Vagina (tissue), 2 donors: ENCODE measurements at regions not wholly inside any gene's neighbourhood (a gene's known extent, or its start where the extent isn't known, plus 50 kb on each side); places are given as distances from the start of the nearest gene placed in this dataset.

Experiments
- DNase-seq, 2 donors: peaks; one replicate each; pipeline ENCODE4 v3.0.0-alpha.2; 2017; ENCODE audit errors: extremely low spot score in 2 of 2
- H3K27ac ChIP-seq: fragments of 200-600 bp; sonication (generic); one replicate; pipeline ENCODE4 v1.5.1; 2019
- H3K27me3 ChIP-seq: fragments of 200-600 bp; sonication (generic); one replicate; pipeline ENCODE4 v1.5.1; 2019
- H3K36me3 ChIP-seq, 2 donors: fragments of 200-600 bp; sonication (generic); one replicate each; pipeline ENCODE4 v1.5.1; 2017 to 2019
- H3K4me1 ChIP-seq: fragments of 200-600 bp; sonication (generic); one replicate; pipeline ENCODE4 v1.5.1; 2019
- H3K4me3 ChIP-seq, 2 donors: fragments of 200-600 bp; sonication (generic); 1 replicate in 1 of 2; 2 replicates in 1 of 2; pipeline ENCODE4 v1.5.1; 2016 to 2019
- H3K9me3 ChIP-seq: fragments of 200-600 bp; sonication (generic); one replicate; pipeline ENCODE4 v1.5.1; 2019
- CTCF ChIP-seq, 3 experiments: fragments of 450-650 bp in 2 of 3; fragments of 200-600 bp in 1 of 3; sonication (generic) in 1 of 3; IDR thresholded peaks; one replicate each; pipeline ENCODE4 v1.5.1; 2017 to 2019; ENCODE audit warnings: antibody characterized with exemption in 3 of 3, mild to moderate bottlenecking in 2 of 3, moderate library complexity in 2 of 3
- POLR2A ChIP-seq, 2 donors: fragments of 450-650 bp; IDR thresholded peaks; one replicate each; pipeline ENCODE4 v1.6.1; 2017; ENCODE audit warnings: antibody characterized with exemption in 2 of 2, mild to moderate bottlenecking in 2 of 2, moderate library complexity in 2 of 2
- POLR2AphosphoS5 ChIP-seq, 2 donors: sonication (generic); formaldehyde crosslinking; IDR thresholded peaks; one replicate each; pipeline ENCODE4 v1.9.0; 2017; ENCODE audit warnings: antibody characterized with exemption in 2 of 2, mild to moderate bottlenecking in 2 of 2, low read depth in 1 of 2; ENCODE audit not compliant: insufficient read depth in 1 of 2
- intact Hi-C: fragments of 100-400 bp; cut with DNase I; formaldehyde crosslinking; loops from one replicate; pipeline ENCODE4 v1.15.1; 2023

GRCh38 chr2:8133363-8133762 is 548.5 kb upstream of the ID2 start:
- TF ChIP-seq POLR2A (IDR thresholded peaks at IDR 0.05) (no peak), CTCF (IDR thresholded peaks at IDR 0.05) (no peak), POLR2AphosphoS5 (IDR thresholded peaks at IDR 0.05; ENCODE audit: insufficient read depth in 1 of 2, low read depth in 1 of 2) (no peak)
- Histone ChIP-seq H3K27ac (no peak overlapping the region), H3K9me3 (no peaks in the 10 kb centered on the region), H3K4me1 (peaks cover 7% of the 10 kb centered on the region), H3K36me3 (no peaks in the 10 kb centered on the region), H3K27me3 (no peaks in the 10 kb centered on the region), H3K4me3 (no peak overlapping the region)
- intact Hi-C loops: no loop called here
- no peak for DNase-seq

- H3K36me3 ChIP-seq: no peaks in the 10 kb centered on the region
- no peak overlapping the region for H3K4me3 ChIP-seq
- intact Hi-C loops: no loop called here
- H3K4me1 ChIP-seq: peaks cover 7% of the 10 kb centered on the region
- TF ChIP-seq CTCF (IDR thresholded peaks at IDR 0.05) (no peak), POLR2A (IDR thresholded peaks at IDR 0.05) (no peak), POLR2AphosphoS5 (IDR thresholded peaks at IDR 0.05; ENCODE audit: insufficient read depth in 1 of 2, low read depth in 1 of 2) (no peak)
- H3K27ac ChIP-seq: peak overlapping the region; percentile 73
- no peaks in the 10 kb centered on the region for H3K27me3 ChIP-seq
- DNase-seq: no peak
- H3K9me3 ChIP-seq: no peaks in the 10 kb centered on the region
Observed at GRCh38 chr2:8133913-8134472, 547.9 kb upstream of the ID2 start.

GRCh38 chr2:8134473-8134932 is 547.4 kb upstream of the ID2 start:
- Histone ChIP-seq H3K27ac (peak overlapping the region; percentile 73), H3K4me1 (peaks cover 7% of the 10 kb centered on the region), H3K4me3 (no peak overlapping the region), H3K36me3 (no peaks in the 10 kb centered on the region), H3K27me3 (no peaks in the 10 kb centered on the region), H3K9me3 (no peaks in the 10 kb centered on the region)
- no peak for DNase-seq
- TF ChIP-seq CTCF (IDR thresholded peaks at IDR 0.05) (no peak), POLR2AphosphoS5 (IDR thresholded peaks at IDR 0.05; ENCODE audit: insufficient read depth in 1 of 2, low read depth in 1 of 2) (no peak), POLR2A (IDR thresholded peaks at IDR 0.05) (no peak)
- intact Hi-C loops: no loop called here

GRCh38 chr2:8134985-8135682 is 546.7 kb upstream of the ID2 start:
- H3K36me3 ChIP-seq: no peaks in the 10 kb centered on the region
- intact Hi-C loops: no loop called here
- TF ChIP-seq CTCF (IDR thresholded peaks at IDR 0.05) (no peak), POLR2AphosphoS5 (IDR thresholded peaks at IDR 0.05; ENCODE audit: insufficient read depth in 1 of 2, low read depth in 1 of 2) (peak; percentile 29 to 61)
- peaks cover 7% of the 10 kb centered on the region for H3K4me1 ChIP-seq
- H3K27me3 ChIP-seq: no peaks in the 10 kb centered on the region
- H3K4me3 ChIP-seq: no peak overlapping the region
- peak overlapping the region; percentile 73 for H3K27ac ChIP-seq
- no peak for DNase-seq
- H3K9me3 ChIP-seq: no peaks in the 10 kb centered on the region

- H3K9me3 ChIP-seq: no peaks in the 10 kb centered on the region
- H3K27me3 ChIP-seq: no peaks in the 10 kb centered on the region
- TF ChIP-seq CTCF (IDR thresholded peaks at IDR 0.05) (no peak), POLR2AphosphoS5 (IDR thresholded peaks at IDR 0.05; ENCODE audit: insufficient read depth in 1 of 2, low read depth in 1 of 2) (no peak), POLR2A (IDR thresholded peaks at IDR 0.05) (no peak)
- no peak for DNase-seq
- peak overlapping the region; percentile 46 for H3K27ac ChIP-seq
- peaks cover 7% of the 10 kb centered on the region for H3K4me1 ChIP-seq
- no peak overlapping the region for H3K4me3 ChIP-seq
- H3K36me3 ChIP-seq: no peaks in the 10 kb centered on the region
- intact Hi-C loops: no loop called here
Observed at GRCh38 chr2:8137801-8138200, 544.1 kb upstream of the ID2 start.
